Neuronal stem cell (in vitro differentiated cells): ENCODE measurements at regions not wholly inside any gene's neighbourhood (a gene's known extent, or its start where the extent isn't known, plus 50 kb on each side); places are given as distances from the start of the nearest gene placed in this dataset.

ENCODE experiments used
- DNase-seq: peaks from one replicate; pipeline ENCODE4 v3.0.0-alpha.2; 2013; ENCODE audit warnings: low spot score
- H2AFZ ChIP-seq: one replicate; pipeline ENCODE4 v1.6.1; 2013; ENCODE audit warnings: mild to moderate bottlenecking, low read length, inconsistent platforms
- H2AK5ac ChIP-seq: 2 replicates; pipeline ENCODE4 v1.6.1; 2013; ENCODE audit warnings: low read depth, mild to moderate bottlenecking, inconsistent platforms, low read length, moderate library complexity, mixed read lengths
- H2BK120ac ChIP-seq: 2 replicates; pipeline ENCODE4 v1.6.1; 2013; ENCODE audit warnings: low read depth, mild to moderate bottlenecking, inconsistent platforms, low read length, moderate library complexity, mixed read lengths
- H2BK12ac ChIP-seq: one replicate; pipeline ENCODE4 v1.6.1; 2013; ENCODE audit warnings: low read length, inconsistent platforms
- H2BK15ac ChIP-seq: 2 replicates; pipeline ENCODE4 v1.6.1; 2013; ENCODE audit warnings: mild to moderate bottlenecking, low read length, inconsistent platforms, mixed read lengths
- H2BK5ac ChIP-seq: one replicate; pipeline ENCODE4 v1.6.1; 2013; ENCODE audit warnings: inconsistent platforms, mild to moderate bottlenecking, low read length, moderate library complexity
- H3K14ac ChIP-seq: one replicate; pipeline ENCODE4 v1.6.1; 2013; ENCODE audit warnings: low read length, inconsistent platforms
- H3K18ac ChIP-seq: 2 replicates; pipeline ENCODE4 v1.6.1; 2013; ENCODE audit warnings: low read length, inconsistent platforms
- H3K23ac ChIP-seq: 2 replicates; pipeline ENCODE4 v1.6.1; 2013; ENCODE audit warnings: low read depth, mild to moderate bottlenecking, mixed read lengths, low read length, inconsistent platforms; ENCODE audit not compliant: poor library complexity
- H3K27ac ChIP-seq: replicated peaks from 3 replicates; pipeline ENCODE4 v1.5.1; 2013; ENCODE audit warnings: low read length, inconsistent platforms
- H3K27me3 ChIP-seq, 3 experiments: 2 replicates each; pipeline ENCODE4 v1.6.1; 2013; ENCODE audit warnings: low read length in 3 of 3, mild to moderate bottlenecking in 2 of 3, inconsistent platforms in 1 of 3, low read depth in 1 of 3, mixed read lengths in 1 of 3, moderate library complexity in 1 of 3; ENCODE audit not compliant: control insufficient read depth in 3 of 3, insufficient read depth in 3 of 3
- H3K36me3 ChIP-seq, 2 donors: replicated peaks in 1 of 2; 2 replicates each; pipeline ENCODE4 v1.6.1; 2013; ENCODE audit warnings: low read length in 2 of 2; ENCODE audit not compliant: control insufficient read depth in 2 of 2, insufficient read depth in 2 of 2
- H3K4ac ChIP-seq: 2 replicates; pipeline ENCODE4 v1.6.1; 2013; ENCODE audit warnings: inconsistent platforms, mild to moderate bottlenecking, low read length, moderate library complexity
- H3K4me1 ChIP-seq, 2 donors: 1 replicate in 1 of 2; 2 replicates in 1 of 2; pipeline ENCODE4 v1.6.1; 2013; ENCODE audit warnings: low read length in 2 of 2, low read depth in 1 of 2; ENCODE audit not compliant: control insufficient read depth in 2 of 2, insufficient read depth in 1 of 2
- H3K4me2 ChIP-seq: one replicate; pipeline ENCODE4 v1.6.1; 2013; ENCODE audit warnings: mild to moderate bottlenecking, low read length, inconsistent platforms; ENCODE audit not compliant: insufficient read depth, poor library complexity, severe bottlenecking
- H3K4me3 ChIP-seq, 2 donors: 2 replicates each; pipeline ENCODE4 v1.5.1; 2013; ENCODE audit warnings: low read length in 2 of 2, mild to moderate bottlenecking in 2 of 2, inconsistent platforms in 1 of 2, moderate library complexity in 1 of 2
- H3K79me1 ChIP-seq: one replicate; pipeline ENCODE4 v1.6.1; 2013; ENCODE audit warnings: low read depth, mild to moderate bottlenecking, inconsistent platforms, low read length, moderate library complexity
- H3K9ac ChIP-seq: one replicate; pipeline ENCODE4 v1.6.1; 2013; ENCODE audit warnings: mild to moderate bottlenecking, low read depth, low read length, inconsistent platforms; ENCODE audit not compliant: poor library complexity
- H3K9me3 ChIP-seq, 2 donors: replicated peaks in 1 of 2; 2 replicates each; pipeline versions ENCODE3 to v1.6.1; 2013; ENCODE audit warnings: low read length in 2 of 2, mild to moderate bottlenecking in 2 of 2, inconsistent platforms in 1 of 2, low read depth in 1 of 2, mixed read lengths in 1 of 2, moderate library complexity in 1 of 2; ENCODE audit not compliant: control insufficient read depth in 2 of 2, insufficient read depth in 1 of 2
- H4K8ac ChIP-seq: one replicate; pipeline ENCODE4 v1.6.1; 2013; ENCODE audit warnings: low read depth, mild to moderate bottlenecking, inconsistent platforms, low read length, moderate library complexity
- H4K91ac ChIP-seq: one replicate; pipeline ENCODE4 v1.6.1; 2013; ENCODE audit warnings: low read length, low read depth, mild to moderate bottlenecking, inconsistent platforms; ENCODE audit not compliant: poor library complexity
- WGBS, 2 donors: extraction: QIAGEN DNeasy Blood & Tissue Kit; methylation state at CpG; one replicate each; pipeline ENCODE4 v1.1.7; 2013; ENCODE audit warnings: missing lambda C conversion rate in 2 of 2, mixed read lengths in 1 of 2; ENCODE audit not compliant: insufficient read length in 2 of 2, insufficient replicate concordance in 1 of 2; ENCODE audit errors: extremely low coverage in 2 of 2; 5-methylcytosine and 5-hydroxymethylcytosine counted together

DNA sequence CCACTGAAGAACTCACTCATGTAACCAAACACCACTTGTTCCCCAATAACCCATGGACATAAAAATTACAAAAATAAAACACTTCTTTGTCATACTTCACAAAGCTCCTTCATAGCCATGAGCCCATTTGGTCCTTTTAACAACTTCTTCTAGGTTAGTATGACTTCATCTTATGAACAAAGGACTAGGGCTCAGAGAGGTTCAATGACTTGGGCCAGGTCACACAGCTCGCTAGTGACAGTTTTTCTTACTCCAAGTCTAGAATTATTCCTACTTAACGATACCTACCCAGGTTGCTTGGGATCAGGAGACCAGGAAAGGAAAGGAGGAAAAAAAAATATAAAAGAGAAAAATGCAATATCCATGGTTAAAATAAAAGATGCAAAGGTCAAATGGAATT lies 353.4 kb downstream of the SOX9 start:
- H2BK120ac ChIP-seq = no peak overlapping the region
- H3K9me3 ChIP-seq = no peaks in the 10 kb centered on the region
- H2BK12ac ChIP-seq = no peak overlapping the region
- H3K79me1 ChIP-seq = peaks cover 2% of the 10 kb centered on the region
- no peak overlapping the region for H3K18ac ChIP-seq
- no CpG with 5 or more reads among the region's 2 CpGs for WGBS, 2 donors
- H2BK15ac ChIP-seq = no peak overlapping the region
- DNase-seq = no peak
- no peak overlapping the region for H3K4me2 ChIP-seq
- peaks cover 0 to 5% (median 0%) of the 10 kb centered on the region in 3 experiments for H3K27me3 ChIP-seq
- H3K14ac ChIP-seq = no peak overlapping the region
- no peak overlapping the region for H3K23ac ChIP-seq
- H4K8ac ChIP-seq = no peak overlapping the region
- H3K4me1 ChIP-seq = peaks cover 4 to 22% of the 10 kb centered on the region in 2 donors
- H3K4me3 ChIP-seq = no peak overlapping the region
- H3K9ac ChIP-seq = no peak overlapping the region
- H3K4ac ChIP-seq = no peak overlapping the region
- no peak overlapping the region for H3K27ac ChIP-seq
- no peak overlapping the region for H4K91ac ChIP-seq
- H3K36me3 ChIP-seq = no peaks in the 10 kb centered on the region
- H2AK5ac ChIP-seq = no peak overlapping the region
- no peak overlapping the region for H2BK5ac ChIP-seq
- no peak overlapping the region for H2AFZ ChIP-seq

DNA sequence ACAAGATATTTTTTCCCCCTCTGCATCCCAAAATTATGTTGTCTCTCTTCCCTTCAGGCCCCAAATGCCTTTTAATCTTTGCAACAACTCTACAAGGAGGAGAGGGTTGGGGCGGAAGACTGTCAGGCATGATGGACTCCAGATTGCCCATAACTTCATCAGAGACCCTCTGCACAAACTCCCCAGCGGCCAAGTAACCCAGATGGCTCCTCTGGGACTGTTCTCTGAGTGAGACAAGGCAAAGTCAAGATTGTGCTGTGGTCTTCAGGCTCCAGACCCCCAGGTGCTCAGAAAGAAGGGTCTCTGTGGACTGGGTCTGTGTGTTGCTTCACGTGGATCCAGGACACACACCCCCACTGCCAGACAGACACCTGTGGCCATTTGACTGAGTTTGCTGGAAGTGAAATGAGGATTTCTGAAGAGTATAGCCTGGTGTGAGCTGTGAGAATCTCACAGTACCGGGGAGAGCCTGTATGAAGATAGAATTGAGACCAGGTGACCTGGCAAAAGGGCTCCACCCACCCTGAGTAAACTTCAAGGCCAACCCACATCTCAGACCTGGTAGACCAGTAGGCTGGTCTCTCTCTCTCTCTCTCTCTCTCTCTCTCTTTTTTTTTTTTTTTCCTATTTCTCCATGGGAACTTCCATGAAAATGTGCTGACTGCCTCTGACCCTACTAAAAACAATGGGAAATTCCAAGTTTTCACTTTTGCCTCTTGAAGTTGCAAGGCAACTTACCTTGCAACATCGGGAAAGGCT lies 354.1 kb downstream of the SOX9 start:
- H3K36me3 ChIP-seq = no peaks in the 10 kb centered on the region
- H3K79me1 ChIP-seq = no peaks in the 10 kb centered on the region
- H3K14ac ChIP-seq = no peak overlapping the region
- no CpG with 5 or more reads among the region's 5 CpGs for WGBS, 2 donors
- no peak overlapping the region for H3K4me3 ChIP-seq
- no peak overlapping the region for H2BK5ac ChIP-seq
- H3K9me3 ChIP-seq = no peaks in the 10 kb centered on the region
- no peak overlapping the region for H3K27ac ChIP-seq
- H2AFZ ChIP-seq = no peak overlapping the region
- no peak overlapping the region for H3K4ac ChIP-seq
- H4K8ac ChIP-seq = no peak overlapping the region
- no peak overlapping the region for H3K4me2 ChIP-seq
- no peak overlapping the region for H2BK12ac ChIP-seq
- H2AK5ac ChIP-seq = peak overlapping the region; percentile 95
- H3K27me3 ChIP-seq = peaks cover 0 to 5% (median 0%) of the 10 kb centered on the region in 3 experiments
- peak overlapping the region; percentile 62 for H2BK120ac ChIP-seq
- H3K23ac ChIP-seq = no peak overlapping the region
- H4K91ac ChIP-seq = no peak overlapping the region
- H2BK15ac ChIP-seq = peak overlapping the region; percentile 75
- H3K4me1 ChIP-seq = peaks cover 4 to 22% of the 10 kb centered on the region in 2 donors
- no peak overlapping the region for H3K9ac ChIP-seq
- no peak for DNase-seq
- peak overlapping the region; percentile 84 for H3K18ac ChIP-seq

DNA sequence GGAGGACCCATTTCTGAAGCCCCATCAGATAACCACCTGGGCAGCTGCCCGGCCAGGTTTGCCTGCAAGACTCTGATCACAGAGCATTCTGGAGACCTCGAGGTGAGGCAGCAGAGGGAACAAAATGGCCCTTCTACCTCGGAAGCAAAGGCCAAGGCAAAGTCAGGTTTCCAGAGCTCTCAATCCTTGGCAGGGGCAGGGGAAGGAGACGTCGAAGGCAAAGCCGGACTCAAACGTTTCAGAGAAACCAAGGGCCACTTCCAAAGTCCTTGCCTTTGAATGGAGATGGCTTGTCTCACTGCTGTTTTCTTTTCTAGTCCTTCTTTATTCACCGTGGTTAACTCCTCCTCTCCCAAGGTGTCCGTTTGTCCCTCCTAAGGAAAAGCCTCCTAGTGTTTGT lies 355.3 kb downstream of the SOX9 start:
- Histone ChIP-seq H3K27me3 (peaks cover 0 to 5% (median 0%) of the 10 kb centered on the region in 3 experiments), H2BK15ac (no peak overlapping the region), H4K8ac (no peak overlapping the region), H3K27ac (peak overlapping the region; percentile 77), H2BK120ac (peak overlapping the region; percentile 78), H3K18ac (peak overlapping the region; percentile 86), H4K91ac (peak overlapping the region; percentile 44), H3K9me3 (no peaks in the 10 kb centered on the region), H3K4ac (no peak overlapping the region), H2BK12ac (peak overlapping the region; percentile 80), H3K4me1 (peaks cover 4 to 22% of the 10 kb centered on the region in 2 donors), H3K36me3 (no peaks in the 10 kb centered on the region), H3K9ac (no peak overlapping the region), H2AFZ (peak overlapping the region; percentile 37), H3K4me2 (peak overlapping the region; percentile 27), H3K79me1 (peaks cover 2% of the 10 kb centered on the region), H2BK5ac (peak overlapping the region; percentile 88), H3K14ac (no peak overlapping the region), H2AK5ac (peak overlapping the region; percentile 76), H3K4me3 (no peak overlapping the region), H3K23ac (no peak overlapping the region)
- no peak for DNase-seq
- WGBS, 2 donors = no CpG with 5 or more reads among the region's 9 CpGs

DNA sequence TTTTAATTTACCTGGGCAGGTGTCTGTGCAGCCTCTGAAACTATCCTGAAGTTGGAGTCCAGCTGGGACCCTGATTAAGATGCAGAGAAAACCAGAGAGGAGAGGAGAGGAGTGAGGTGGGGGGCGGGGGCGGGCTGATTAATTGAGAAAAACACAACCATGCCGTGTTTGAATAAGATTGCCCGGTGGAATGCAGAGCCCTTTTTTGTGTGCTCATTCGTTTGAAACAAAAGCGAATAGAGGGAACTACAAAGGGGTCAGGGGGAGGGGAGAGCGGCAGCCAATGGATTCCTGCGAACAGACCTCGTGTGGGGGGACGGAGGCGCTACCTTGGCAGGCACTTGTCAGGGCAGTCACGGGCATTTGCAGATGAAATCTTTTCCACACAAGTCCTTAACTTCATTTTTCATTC lies 355.8 kb downstream of the SOX9 start:
- H3K79me1 ChIP-seq = peaks cover 3% of the 10 kb centered on the region
- H3K4me2 ChIP-seq = peak overlapping the region; percentile 19
- H3K4me1 ChIP-seq = peaks cover 4 to 22% of the 10 kb centered on the region in 2 donors
- no peak overlapping the region for H2BK120ac ChIP-seq
- H3K9me3 ChIP-seq = no peaks in the 10 kb centered on the region
- H2BK5ac ChIP-seq = peak overlapping the region; percentile 88
- no peak overlapping the region for H3K14ac ChIP-seq
- H3K27me3 ChIP-seq = peaks cover 0 to 5% (median 0%) of the 10 kb centered on the region in 3 experiments
- H3K4me3 ChIP-seq = no peak overlapping the region
- H3K18ac ChIP-seq = no peak overlapping the region
- H4K8ac ChIP-seq = no peak overlapping the region
- H3K9ac ChIP-seq = no peak overlapping the region
- H2AFZ ChIP-seq = peak overlapping the region; percentile 37
- H3K36me3 ChIP-seq = no peaks in the 10 kb centered on the region
- H2AK5ac ChIP-seq = no peak overlapping the region
- H2BK15ac ChIP-seq = no peak overlapping the region
- H2BK12ac ChIP-seq = no peak overlapping the region
- peak overlapping the region; percentile 77 for H3K27ac ChIP-seq
- H3K4ac ChIP-seq = no peak overlapping the region
- no peak overlapping the region for H3K23ac ChIP-seq
- WGBS, 2 donors = no CpG with 5 or more reads among the region's 12 CpGs
- H4K91ac ChIP-seq = no peak overlapping the region
- peak; percentile 71 for DNase-seq
